Body of pancreas (tissue), 4 donors: ENCODE measurements at regions not wholly inside any gene's neighbourhood (a gene's known extent, or its start where the extent isn't known, plus 50 kb on each side); places are given as distances from the start of the nearest gene placed in this dataset.

Experiments used
- POLR2A ChIP-seq, 3 donors: fragments of 450-650 bp; IDR thresholded peaks; one replicate each; pipeline ENCODE4 v1.6.1; 2016; ENCODE audit warnings: antibody characterized with exemption in 3 of 3, mild to moderate bottlenecking in 2 of 3
- TF ChIP-seq, protein P1 (sequence below), 7 experiments: fragments of 450-650 bp in 4 of 7; fragments of 200-600 bp in 3 of 7; sonication (generic) in 3 of 7; IDR thresholded peaks; one replicate each; pipeline ENCODE4 v1.5.1; 2016 to 2019; ENCODE audit warnings: antibody characterized with exemption in 7 of 7

DNA sequence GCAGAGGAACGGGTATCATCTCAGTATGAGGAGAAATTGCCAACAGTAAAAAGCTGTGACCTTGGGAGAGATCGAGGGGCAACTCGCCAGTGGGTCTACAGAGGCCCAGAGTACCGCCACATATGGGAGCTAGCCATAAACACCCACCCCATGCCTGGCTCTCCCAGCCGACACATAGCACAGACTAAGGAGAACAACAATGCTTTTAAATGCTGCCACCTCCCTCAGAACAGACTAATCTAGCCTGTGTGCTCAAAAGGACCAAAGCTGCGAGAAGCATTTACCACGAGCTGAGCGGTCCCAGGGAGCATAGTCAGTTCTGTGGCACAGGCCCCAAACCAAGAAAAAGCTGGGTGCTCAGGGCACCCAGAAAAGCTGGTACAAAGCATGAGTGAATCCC, 73.3 kb downstream of the LSM5 start:
- TF ChIP-seq, protein P1, sequence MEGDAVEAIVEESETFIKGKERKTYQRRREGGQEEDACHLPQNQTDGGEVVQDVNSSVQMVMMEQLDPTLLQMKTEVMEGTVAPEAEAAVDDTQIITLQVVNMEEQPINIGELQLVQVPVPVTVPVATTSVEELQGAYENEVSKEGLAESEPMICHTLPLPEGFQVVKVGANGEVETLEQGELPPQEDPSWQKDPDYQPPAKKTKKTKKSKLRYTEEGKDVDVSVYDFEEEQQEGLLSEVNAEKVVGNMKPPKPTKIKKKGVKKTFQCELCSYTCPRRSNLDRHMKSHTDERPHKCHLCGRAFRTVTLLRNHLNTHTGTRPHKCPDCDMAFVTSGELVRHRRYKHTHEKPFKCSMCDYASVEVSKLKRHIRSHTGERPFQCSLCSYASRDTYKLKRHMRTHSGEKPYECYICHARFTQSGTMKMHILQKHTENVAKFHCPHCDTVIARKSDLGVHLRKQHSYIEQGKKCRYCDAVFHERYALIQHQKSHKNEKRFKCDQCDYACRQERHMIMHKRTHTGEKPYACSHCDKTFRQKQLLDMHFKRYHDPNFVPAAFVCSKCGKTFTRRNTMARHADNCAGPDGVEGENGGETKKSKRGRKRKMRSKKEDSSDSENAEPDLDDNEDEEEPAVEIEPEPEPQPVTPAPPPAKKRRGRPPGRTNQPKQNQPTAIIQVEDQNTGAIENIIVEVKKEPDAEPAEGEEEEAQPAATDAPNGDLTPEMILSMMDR (IDR thresholded peaks at IDR 0.05), result no peak
- no peak for TF ChIP-seq POLR2A (IDR thresholded peaks at IDR 0.05)
